Neural cell (in vitro differentiated cells): ENCODE measurements at regions not wholly inside any gene's neighbourhood (a gene's known extent, or its start where the extent isn't known, plus 50 kb on each side); places are given as distances from the start of the nearest gene placed in this dataset.

ENCODE experiments used
- H2AFZ ChIP-seq: fragments of 200-600, 300-800 bp; sonication (generic), shearing (Covaris generic); 2 replicates; pipeline ENCODE4 v1.6.0; 2014; ENCODE audit warnings: low read depth, mild to moderate bottlenecking, antibody characterized with exemption, low read length, moderate library complexity
- H3F3A ChIP-seq: fragments of 200-600 bp; shearing (Covaris generic); 2 replicates; pipeline ENCODE4 v1.6.1; 2016; ENCODE audit warnings: mild to moderate bottlenecking, moderate library complexity, mixed read lengths, antibody characterized with exemption, low read length; ENCODE audit not compliant: insufficient read depth, poor library complexity, severe bottlenecking
- H3K27ac ChIP-seq: fragments of 200-600, 300-800 bp; sonication (generic), shearing (Covaris generic); 2 replicates; pipeline ENCODE4 v1.5.1; 2014; ENCODE audit warnings: mild to moderate bottlenecking, low read length, moderate library complexity
- H3K27me3 ChIP-seq: fragments of 300-800, 200-600 bp; sonication (generic), shearing (Covaris generic); 2 replicates; pipeline ENCODE4 v1.6.0; 2014; ENCODE audit warnings: mild to moderate bottlenecking, low read depth, low read length, moderate library complexity; ENCODE audit not compliant: insufficient read depth
- H3K36me3 ChIP-seq: fragments of 300-800, 200-600 bp; sonication (generic), shearing (Covaris generic); 2 replicates; pipeline ENCODE4 v1.5.1; 2014; ENCODE audit warnings: mild to moderate bottlenecking, antibody characterized with exemption, low read length, moderate library complexity; ENCODE audit not compliant: insufficient read depth
- H3K4me2 ChIP-seq: fragments of 300-800, 200-600 bp; sonication (generic), shearing (Covaris generic); 2 replicates; pipeline ENCODE4 v1.6.0; 2014; ENCODE audit warnings: mild to moderate bottlenecking, low read length
- H3K4me3 ChIP-seq: fragments of 300-800, 200-600 bp; sonication (generic), shearing (Covaris generic); 2 replicates; pipeline ENCODE4 v1.5.1; 2014; ENCODE audit warnings: mild to moderate bottlenecking, low read length, moderate library complexity
- H3K79me2 ChIP-seq: fragments of 200-600 bp; shearing (Covaris generic); replicated peaks from 2 replicates; pipeline ENCODE4 v1.6.0; 2014; ENCODE audit warnings: mild to moderate bottlenecking, low read length, moderate library complexity; ENCODE audit not compliant: insufficient read depth
- H3K9ac ChIP-seq: fragments of 300-800, 200-600 bp; sonication (generic), shearing (Covaris generic); 2 replicates; pipeline ENCODE4 v1.6.1; 2016; ENCODE audit warnings: mild to moderate bottlenecking, low read length, mixed read lengths
- H3K9me2 ChIP-seq: fragments of 200-600 bp; shearing (Covaris generic); 2 replicates; pipeline ENCODE4 v1.6.1; 2016; ENCODE audit warnings: mild to moderate bottlenecking, low read length, mixed read lengths; ENCODE audit not compliant: insufficient read depth
- H3K9me3 ChIP-seq: fragments of 200-600, 300-800 bp; sonication (generic), shearing (Covaris generic); 2 replicates; pipeline ENCODE4 v1.6.1; 2016; ENCODE audit warnings: mild to moderate bottlenecking, mixed run types, low read length, moderate library complexity, mixed read lengths
- H4K20me1 ChIP-seq: fragments of 200-600 bp; shearing (Covaris generic); 2 replicates; pipeline ENCODE4 v1.6.1; 2016; ENCODE audit warnings: mild to moderate bottlenecking, mixed run types; ENCODE audit not compliant: insufficient read depth
- EP300 ChIP-seq: fragments of 450-650 bp; conservative IDR thresholded peaks from 2 replicates; pipeline ENCODE4 v1.6.1; 2014; ENCODE audit warnings: antibody characterized with exemption, mild to moderate bottlenecking, moderate library complexity; ENCODE audit not compliant: poor library complexity, severe bottlenecking
- EZH2 ChIP-seq: fragments of 200-600, 300-800 bp; shearing (Covaris generic), sonication (generic); IDR thresholded peaks from 2 replicates; pipeline ENCODE4 v1.6.1; 2014; ENCODE audit warnings: antibody characterized with exemption, low read length, borderline replicate concordance, mild to moderate bottlenecking; ENCODE audit not compliant: insufficient read depth, poor library complexity, severe bottlenecking
- MXI1 ChIP-seq: fragments of 450-650 bp; conservative IDR thresholded peaks from 2 replicates; pipeline ENCODE4 v1.6.1; 2014; ENCODE audit warnings: antibody characterized with exemption, mild to moderate bottlenecking; ENCODE audit not compliant: poor library complexity, severe bottlenecking
- POLR2AphosphoS5 ChIP-seq: IDR thresholded peaks from 2 replicates; pipeline ENCODE4 v1.6.1; 2012
- RAD21 ChIP-seq: fragments of 450-650 bp; conservative IDR thresholded peaks from 2 replicates; pipeline ENCODE4 v1.6.1; 2014; ENCODE audit warnings: antibody characterized with exemption, mild to moderate bottlenecking, moderate library complexity
- SMC3 ChIP-seq: fragments of 450-650 bp; conservative IDR thresholded peaks from 2 replicates; pipeline ENCODE4 v1.6.1; 2014; ENCODE audit warnings: antibody characterized with exemption, mild to moderate bottlenecking, moderate library complexity; ENCODE audit not compliant: poor library complexity
- TAF1 ChIP-seq: IDR thresholded peaks from 2 replicates; pipeline ENCODE4 v1.6.1; 2012; ENCODE audit warnings: low read depth
- TF ChIP-seq, protein P1 (sequence below): fragments of 450-650 bp; IDR thresholded peaks from 2 replicates; pipeline ENCODE4 v1.5.1; 2014; ENCODE audit warnings: antibody characterized with exemption, mild to moderate bottlenecking, moderate library complexity; ENCODE audit not compliant: poor library complexity, severe bottlenecking
- TF ChIP-seq, protein P2 (sequence below): IDR thresholded peaks from 2 replicates; pipeline ENCODE4 v1.6.1; 2012; ENCODE audit warnings: borderline replicate concordance

DNA sequence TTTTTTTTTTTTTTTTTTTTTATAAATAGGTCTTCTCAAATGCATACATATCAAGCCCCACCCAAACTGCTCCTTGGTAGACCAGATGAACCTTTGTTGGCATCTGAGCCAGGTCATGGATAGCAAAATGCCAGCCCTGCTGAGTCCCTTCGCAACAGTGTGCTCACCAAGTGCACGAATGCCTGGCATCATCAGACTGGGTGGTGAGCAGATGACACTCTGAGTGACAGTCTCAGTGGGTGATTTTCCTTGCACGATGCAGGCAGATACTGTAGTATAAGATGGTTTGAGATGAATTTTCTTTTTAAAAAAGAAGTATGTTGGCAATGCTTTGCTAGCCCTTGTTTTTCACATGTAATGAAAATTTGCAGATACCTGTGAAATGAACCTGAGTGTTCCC, 74.0 kb downstream of the RCN1 start:
- H3K36me3 ChIP-seq: no peaks in the 10 kb centered on the region
- H3K9ac ChIP-seq: no peak overlapping the region
- no peaks in the 10 kb centered on the region for H3K9me3 ChIP-seq
- no peaks in the 10 kb centered on the region for H3K79me2 ChIP-seq
- no peak overlapping the region for H2AFZ ChIP-seq
- H3K27me3 ChIP-seq: no peaks in the 10 kb centered on the region
- H4K20me1 ChIP-seq: no peaks in the 10 kb centered on the region
- H3F3A ChIP-seq: no peaks in the 10 kb centered on the region
- H3K4me2 ChIP-seq: no peak overlapping the region
- H3K4me3 ChIP-seq: no peak overlapping the region
- TF ChIP-seq MXI1: no peak
- TF ChIP-seq TAF1: no peak
- peak; percentile 24 for TF ChIP-seq EP300
- peak; percentile 26 for TF ChIP-seq POLR2AphosphoS5
- H3K9me2 ChIP-seq: no peaks in the 10 kb centered on the region
- H3K27ac ChIP-seq: no peak overlapping the region

DNA sequence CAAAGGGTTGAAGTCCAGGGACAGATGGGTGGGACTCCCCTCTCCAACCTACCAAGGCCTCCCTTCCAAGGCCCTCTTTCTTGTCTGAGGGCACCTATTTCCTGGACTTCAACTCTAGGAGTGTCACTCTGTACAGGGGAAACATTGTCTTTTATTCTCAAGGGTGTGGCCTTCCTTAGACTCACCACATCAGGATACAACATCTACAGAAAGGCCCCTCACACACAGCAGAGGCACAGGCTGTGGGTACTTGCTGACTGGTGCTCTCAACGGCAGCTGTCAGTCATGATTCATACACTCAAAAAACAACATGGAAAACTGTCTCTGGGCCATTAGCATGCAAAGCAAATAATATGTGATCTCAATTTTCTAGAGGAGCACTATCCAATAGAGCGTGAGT, 78.0 kb downstream of the RCN1 start:
- Histone ChIP-seq H3K36me3 (no peaks in the 10 kb centered on the region), H3K9me3 (no peaks in the 10 kb centered on the region), H3F3A (no peaks in the 10 kb centered on the region), H4K20me1 (no peaks in the 10 kb centered on the region), H3K9ac (no peak overlapping the region), H3K79me2 (no peaks in the 10 kb centered on the region), H3K27me3 (no peaks in the 10 kb centered on the region), H3K4me3 (no peak overlapping the region), H3K27ac (no peak overlapping the region), H3K4me2 (no peak overlapping the region), H3K9me2 (no peaks in the 10 kb centered on the region), H2AFZ (no peak overlapping the region)
- TF ChIP-seq EP300 (no peak), SMC3 (no peak), MXI1 (no peak), POLR2AphosphoS5 (no peak), RAD21 (no peak), TAF1 (no peak), EZH2 (no peak)
- TF ChIP-seq, protein P1, sequence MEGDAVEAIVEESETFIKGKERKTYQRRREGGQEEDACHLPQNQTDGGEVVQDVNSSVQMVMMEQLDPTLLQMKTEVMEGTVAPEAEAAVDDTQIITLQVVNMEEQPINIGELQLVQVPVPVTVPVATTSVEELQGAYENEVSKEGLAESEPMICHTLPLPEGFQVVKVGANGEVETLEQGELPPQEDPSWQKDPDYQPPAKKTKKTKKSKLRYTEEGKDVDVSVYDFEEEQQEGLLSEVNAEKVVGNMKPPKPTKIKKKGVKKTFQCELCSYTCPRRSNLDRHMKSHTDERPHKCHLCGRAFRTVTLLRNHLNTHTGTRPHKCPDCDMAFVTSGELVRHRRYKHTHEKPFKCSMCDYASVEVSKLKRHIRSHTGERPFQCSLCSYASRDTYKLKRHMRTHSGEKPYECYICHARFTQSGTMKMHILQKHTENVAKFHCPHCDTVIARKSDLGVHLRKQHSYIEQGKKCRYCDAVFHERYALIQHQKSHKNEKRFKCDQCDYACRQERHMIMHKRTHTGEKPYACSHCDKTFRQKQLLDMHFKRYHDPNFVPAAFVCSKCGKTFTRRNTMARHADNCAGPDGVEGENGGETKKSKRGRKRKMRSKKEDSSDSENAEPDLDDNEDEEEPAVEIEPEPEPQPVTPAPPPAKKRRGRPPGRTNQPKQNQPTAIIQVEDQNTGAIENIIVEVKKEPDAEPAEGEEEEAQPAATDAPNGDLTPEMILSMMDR: no peak
- TF ChIP-seq, protein P2, sequence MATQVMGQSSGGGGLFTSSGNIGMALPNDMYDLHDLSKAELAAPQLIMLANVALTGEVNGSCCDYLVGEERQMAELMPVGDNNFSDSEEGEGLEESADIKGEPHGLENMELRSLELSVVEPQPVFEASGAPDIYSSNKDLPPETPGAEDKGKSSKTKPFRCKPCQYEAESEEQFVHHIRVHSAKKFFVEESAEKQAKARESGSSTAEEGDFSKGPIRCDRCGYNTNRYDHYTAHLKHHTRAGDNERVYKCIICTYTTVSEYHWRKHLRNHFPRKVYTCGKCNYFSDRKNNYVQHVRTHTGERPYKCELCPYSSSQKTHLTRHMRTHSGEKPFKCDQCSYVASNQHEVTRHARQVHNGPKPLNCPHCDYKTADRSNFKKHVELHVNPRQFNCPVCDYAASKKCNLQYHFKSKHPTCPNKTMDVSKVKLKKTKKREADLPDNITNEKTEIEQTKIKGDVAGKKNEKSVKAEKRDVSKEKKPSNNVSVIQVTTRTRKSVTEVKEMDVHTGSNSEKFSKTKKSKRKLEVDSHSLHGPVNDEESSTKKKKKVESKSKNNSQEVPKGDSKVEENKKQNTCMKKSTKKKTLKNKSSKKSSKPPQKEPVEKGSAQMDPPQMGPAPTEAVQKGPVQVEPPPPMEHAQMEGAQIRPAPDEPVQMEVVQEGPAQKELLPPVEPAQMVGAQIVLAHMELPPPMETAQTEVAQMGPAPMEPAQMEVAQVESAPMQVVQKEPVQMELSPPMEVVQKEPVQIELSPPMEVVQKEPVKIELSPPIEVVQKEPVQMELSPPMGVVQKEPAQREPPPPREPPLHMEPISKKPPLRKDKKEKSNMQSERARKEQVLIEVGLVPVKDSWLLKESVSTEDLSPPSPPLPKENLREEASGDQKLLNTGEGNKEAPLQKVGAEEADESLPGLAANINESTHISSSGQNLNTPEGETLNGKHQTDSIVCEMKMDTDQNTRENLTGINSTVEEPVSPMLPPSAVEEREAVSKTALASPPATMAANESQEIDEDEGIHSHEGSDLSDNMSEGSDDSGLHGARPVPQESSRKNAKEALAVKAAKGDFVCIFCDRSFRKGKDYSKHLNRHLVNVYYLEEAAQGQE: no peak

DNA sequence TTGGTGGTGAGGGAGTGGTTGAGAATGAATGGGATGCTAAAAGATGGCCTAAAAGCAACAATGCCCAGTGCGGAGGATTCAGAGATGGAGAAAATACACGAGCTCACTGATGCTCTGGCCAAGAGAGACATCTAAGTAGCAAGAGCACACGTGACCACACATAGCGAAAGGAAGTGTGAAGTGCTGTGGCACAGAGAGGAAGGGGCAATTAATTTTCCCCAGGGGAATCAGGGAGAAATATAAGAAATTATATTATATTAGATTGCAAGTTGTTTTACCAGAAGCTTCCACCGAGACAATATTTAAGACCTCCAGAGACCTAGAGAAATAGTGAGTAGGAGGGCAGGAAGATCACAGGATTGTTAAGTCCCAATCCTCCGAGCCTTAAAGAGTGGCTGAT, 80.6 kb downstream of the RCN1 start:
- Histone ChIP-seq H3K4me3 (no peak overlapping the region), H3K9me2 (no peaks in the 10 kb centered on the region), H3K9ac (no peak overlapping the region), H3K36me3 (no peaks in the 10 kb centered on the region), H3K9me3 (no peaks in the 10 kb centered on the region), H3K27me3 (no peaks in the 10 kb centered on the region), H4K20me1 (no peaks in the 10 kb centered on the region), H3F3A (no peaks in the 10 kb centered on the region), H3K79me2 (no peaks in the 10 kb centered on the region), H2AFZ (no peak overlapping the region), H3K27ac (no peak overlapping the region), H3K4me2 (no peak overlapping the region)
- TF ChIP-seq, protein P1: no peak
